Heart left ventricle (tissue), 16 donors: ENCODE measurements at regions not wholly inside any gene's neighbourhood (a gene's known extent, or its start where the extent isn't known, plus 50 kb on each side); places are given as distances from the start of the nearest gene placed in this dataset.

Experiments used
- ATAC-seq, 4 donors: fragments of 200-7000 bp; cut with Tn5 transposase; one replicate each; pipeline ENCODE4 v1.9.1; 2020 to 2022; ENCODE audit warnings: moderate library complexity in 4 of 4, mild to moderate bottlenecking in 3 of 4, moderate number of reproducible peaks in 1 of 4
- DNase-seq, 5 donors: peaks; one replicate each; pipeline ENCODE4 v3.0.0-alpha.2; 2020
- H3K27ac ChIP-seq, 12 donors: fragments of 200-600 bp; sonication (generic) in 4 of 12; one replicate each; pipeline versions ENCODE4 v1.5.0 to v1.8.0; 2016 to 2022; ENCODE audit warnings: mild to moderate bottlenecking in 2 of 12
- H3K27me3 ChIP-seq, 9 donors: fragments of 200-600 bp; sonication (generic) in 2 of 9; one replicate each; pipeline versions ENCODE4 v1.5.1 to v1.8.0; 2016 to 2022; ENCODE audit warnings: mild to moderate bottlenecking in 3 of 9
- H3K36me3 ChIP-seq, 9 donors: fragments of 200-600 bp; sonication (generic) in 2 of 9; one replicate each; pipeline versions ENCODE4 v1.5.0 to v1.8.0; 2018 to 2022; ENCODE audit warnings: mild to moderate bottlenecking in 2 of 9
- H3K4me1 ChIP-seq, 12 donors: fragments of 200-600 bp; sonication (generic) in 4 of 12; one replicate each; pipeline versions ENCODE4 v1.5.0 to v1.8.0; 2016 to 2022; ENCODE audit warnings: mild to moderate bottlenecking in 3 of 12
- H3K4me3 ChIP-seq, 12 donors: fragments of 200-600 bp; sonication (generic) in 4 of 12; one replicate each; pipeline versions ENCODE4 v1.5.0 to v1.8.0; 2017 to 2022; ENCODE audit warnings: mild to moderate bottlenecking in 9 of 12, moderate library complexity in 4 of 12
- H3K9me3 ChIP-seq, 12 donors: fragments of 200-600 bp; sonication (generic) in 4 of 12; one replicate each; pipeline versions ENCODE4 v1.5.0 to v1.8.0; 2016 to 2022; ENCODE audit warnings: mild to moderate bottlenecking in 1 of 12
- CTCF ChIP-seq, 12 donors: fragments of 200-600 bp; sonication (generic) in 4 of 12; IDR thresholded peaks; one replicate each; pipeline versions ENCODE4 v1.5.0 to v1.8.0; 2018 to 2022; ENCODE audit warnings: antibody characterized with exemption in 12 of 12, mild to moderate bottlenecking in 5 of 12
- POLR2A ChIP-seq, 2 donors: fragments of 450-650 bp; IDR thresholded peaks; one replicate each; pipeline ENCODE4 v1.6.1; 2017; ENCODE audit warnings: antibody characterized with exemption in 2 of 2, mild to moderate bottlenecking in 2 of 2, moderate library complexity in 2 of 2
- WGBS, 4 donors: extraction: QIAGEN DNeasy Blood & Tissue Kit in 2 of 4; methylation state at CpG; one replicate each; pipeline versions ENCODE4 v1.1.5 to v1.1.7; 2013 to 2018; 5-methylcytosine and 5-hydroxymethylcytosine counted together
- intact Hi-C, 10 donors: fragments of 100-400 bp; cut with DNase I; formaldehyde crosslinking; loops; one replicate each; pipeline versions ENCODE4 v1.11.1 to v1.14.2; 2022
- donor health status: ischemic (EF 13 %, LVEDD 7.1; RV severe dilation, severe dysfunction).
- donor health status: healthy with polysubstance abuse.
- donor health status: DM: no; HTN: yes; CAD: no.
- donor health status: DM: no; HTN: no; CAD: no.
- donor health status: ischemic (EF 25% LVEDD 6.9; RV normal size, moderate dysfunction).
- donor health status: ischemic (EF 25% LVEDD 5.7; RV mildly dilated, moderate dysfunction).
- donor health status: healthy.
- donor health status: DM: yes; HTN: yes; CAD: no.
- donor health status: ischemic (EF 35%, LVEDD 5.7; RV mildly dilated, moderate dysfunction).
- donor health status: nonischemic (EF 11% LVEDD 7.7; RV severe dilation, severe dysfunction).
- donor health status: DM: yes; HTN: yes; CAD: no.
- donor health status: PGD.
- donor health status: ischemic (EF 29% LVEDD 5.4; RV normal size, mild dysfunction).
- donor health status: nonischemic (EF 23%, LVEDD 6.1; RV moderate dilation, normal function).

DNA sequence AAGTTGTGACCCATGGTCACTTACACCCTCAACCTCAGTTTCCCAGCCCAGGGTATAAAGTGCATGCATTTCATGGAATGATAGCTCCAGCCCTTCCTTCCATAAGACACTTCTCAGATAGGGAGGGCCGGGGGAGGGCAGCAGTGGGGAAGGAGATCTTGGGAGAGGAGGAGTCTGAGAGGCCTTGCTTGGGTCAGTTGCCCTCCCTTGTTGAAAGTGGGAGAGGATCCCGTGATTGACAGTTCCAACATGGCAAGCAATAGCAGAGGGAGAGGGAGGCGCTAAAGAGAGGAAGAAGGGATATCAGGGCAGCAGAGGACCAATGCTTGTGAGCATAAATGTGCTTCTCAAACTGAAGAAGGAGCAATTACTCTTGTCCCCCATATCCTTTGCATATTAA, 244.4 kb downstream of the CHRM3 start:
- Histone ChIP-seq H3K4me1 (no peaks in the 10 kb centered on the region), H3K36me3 (no peaks in the 10 kb centered on the region), H3K9me3 (no peaks in the 10 kb centered on the region), H3K27ac (no peak overlapping the region), H3K27me3 (no peaks in the 10 kb centered on the region), H3K4me3 (no peak overlapping the region)
- TF ChIP-seq CTCF (IDR thresholded peaks at IDR 0.05) (no peak), POLR2A (IDR thresholded peaks at IDR 0.05) (no peak)
- WGBS, 4 donors: 78 to 83% (median 83%) methylated on average over 3 of the region's 3 CpGs
- ATAC-seq (no peak), DNase-seq (no peak)
- intact Hi-C loops: no loop called here

DNA sequence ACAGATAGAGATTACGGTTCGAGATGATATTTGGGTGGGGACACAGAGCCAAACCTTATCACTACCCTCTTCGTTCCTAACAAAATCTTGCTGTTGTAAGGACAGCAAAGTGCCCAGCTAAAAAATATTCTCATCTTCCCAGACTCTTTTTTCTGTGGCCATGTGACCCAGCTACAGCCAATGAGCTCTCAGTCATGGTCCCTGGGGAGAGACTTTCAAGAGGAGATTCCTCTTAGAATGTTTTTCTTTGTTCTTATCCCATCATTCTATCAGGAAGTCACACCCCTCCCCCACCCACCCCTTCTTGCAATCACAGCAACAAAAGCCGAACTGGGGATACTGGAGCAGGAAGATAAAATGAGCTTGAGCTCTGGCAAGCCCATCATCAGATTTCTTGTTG, 247.1 kb downstream of the CHRM3 start:
- DNase-seq (no peak), ATAC-seq (no peak)
- H3K4me1 ChIP-seq: no peaks in the 10 kb centered on the region
- no peaks in the 10 kb centered on the region for H3K36me3 ChIP-seq
- no peak overlapping the region for H3K27ac ChIP-seq
- intact Hi-C loops: no loop called here
- no peak overlapping the region for H3K4me3 ChIP-seq
- H3K9me3 ChIP-seq: no peaks in the 10 kb centered on the region
- TF ChIP-seq POLR2A (IDR thresholded peaks at IDR 0.05) (no peak), CTCF (IDR thresholded peaks at IDR 0.05) (no peak)
- no peaks in the 10 kb centered on the region for H3K27me3 ChIP-seq
- 63 to 69% (median 66%) methylated on average over 4 of the region's 4 CpGs for WGBS, 4 donors

DNA sequence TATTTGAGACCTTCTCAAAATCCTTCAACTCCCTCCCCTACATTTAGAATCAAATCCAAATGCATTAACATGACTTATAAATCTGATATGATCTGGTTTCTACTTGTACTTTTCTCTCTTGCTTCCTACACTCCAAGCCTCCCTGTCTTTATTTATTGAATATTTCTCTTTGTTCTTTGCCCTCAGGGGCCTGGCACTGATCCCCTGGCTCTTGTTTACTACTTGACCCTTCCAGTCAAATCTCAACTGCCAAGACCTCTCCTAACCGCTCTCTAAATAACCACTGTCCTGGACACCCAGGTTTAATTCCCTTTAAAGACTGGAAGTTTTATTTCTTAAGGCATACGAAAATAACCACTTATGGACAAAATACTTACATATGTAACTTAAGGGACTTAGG, 248.9 kb downstream of the CHRM3 start:
- Histone ChIP-seq H3K27ac (no peak overlapping the region), H3K27me3 (no peaks in the 10 kb centered on the region), H3K9me3 (peaks cover 0 to 4% (median 0%) of the 10 kb centered on the region in 12 donors), H3K4me3 (no peak overlapping the region), H3K4me1 (no peaks in the 10 kb centered on the region), H3K36me3 (no peaks in the 10 kb centered on the region)
- whole genome bisulfite sequencing, 4 donors: 47 to 71% (median 57%) methylated on average over 2 of the region's 2 CpGs
- DNase-seq (no peak), ATAC-seq (no peak)
- intact Hi-C loops: no loop called here
- no peak for TF ChIP-seq CTCF (IDR thresholded peaks at IDR 0.05)

DNA sequence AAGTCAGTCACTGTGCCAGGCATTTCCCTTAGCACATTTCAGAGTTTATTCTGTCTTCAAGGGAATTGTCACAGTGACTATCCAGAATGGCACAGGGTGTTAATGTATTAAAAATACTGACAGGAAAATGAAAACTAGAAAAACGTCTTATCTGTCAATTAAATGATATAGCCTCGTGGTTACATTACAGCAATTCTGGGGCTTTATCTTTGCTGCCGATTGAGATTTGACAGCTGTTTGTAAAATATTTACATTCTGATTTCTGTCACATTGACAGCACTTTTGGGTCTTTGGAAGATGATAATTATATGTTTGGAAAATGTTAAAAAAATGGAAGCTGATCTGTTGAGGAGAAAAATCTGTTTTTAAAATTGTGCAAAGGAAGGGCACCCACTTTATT, 250.0 kb downstream of the CHRM3 start:
- ATAC-seq: no peak

More for the DNA sequence above, 250.0 kb downstream of the CHRM3 start:
- DNase-seq: no peak
- 31 to 46% (median 40%) methylated on average over 3 of the region's 3 CpGs for WGBS, 4 donors
- TF ChIP-seq POLR2A (IDR thresholded peaks at IDR 0.05): no peak
- no peak for TF ChIP-seq CTCF (IDR thresholded peaks at IDR 0.05)
- no peaks in the 10 kb centered on the region for H3K36me3 ChIP-seq
- H3K4me1 ChIP-seq: no peaks in the 10 kb centered on the region
- intact Hi-C loops: no loop called here
- H3K4me3 ChIP-seq: no peak overlapping the region
- no peaks in the 10 kb centered on the region for H3K27me3 ChIP-seq
- H3K27ac ChIP-seq: no peak overlapping the region
- H3K9me3 ChIP-seq: peaks cover 0 to 4% (median 0%) of the 10 kb centered on the region in 12 donors
